Heart right ventricle (tissue), 16 donors: ENCODE measurements at regions not wholly inside any gene's neighbourhood (a gene's known extent, or its start where the extent isn't known, plus 50 kb on each side); places are given as distances from the start of the nearest gene placed in this dataset.

ENCODE experiments used
- ATAC-seq, 8 donors: fragments of 200-7000 bp; cut with Tn5 transposase; one replicate each; pipeline ENCODE4 v1.9.1; 2020; ENCODE audit warnings: mild to moderate bottlenecking in 8 of 8, moderate library complexity in 8 of 8, moderate number of reproducible peaks in 1 of 8
- DNase-seq, 2 donors: peaks; one replicate each; pipeline ENCODE4 v3.0.0-alpha.2; 2020
- H3K27ac ChIP-seq, 10 donors: fragments of 200-600 bp; sonication (generic) in 2 of 10; one replicate each; pipeline versions ENCODE4 v1.5.0 to v1.8.0; 2020 to 2022; ENCODE audit warnings: mild to moderate bottlenecking in 3 of 10
- H3K27me3 ChIP-seq, 7 donors: fragments of 200-600 bp; one replicate each; pipeline ENCODE4 v1.8.0; 2021 to 2022; ENCODE audit warnings: mild to moderate bottlenecking in 2 of 7
- H3K36me3 ChIP-seq, 9 donors: fragments of 200-600 bp; sonication (generic) in 1 of 9; one replicate each; pipeline versions ENCODE4 v1.5.0 to v1.8.0; 2020 to 2022; ENCODE audit warnings: mild to moderate bottlenecking in 2 of 9
- H3K4me1 ChIP-seq, 9 donors: fragments of 200-600 bp; sonication (generic) in 1 of 9; one replicate each; pipeline versions ENCODE4 v1.5.0 to v1.8.0; 2020 to 2022; ENCODE audit warnings: mild to moderate bottlenecking in 4 of 9
- H3K4me3 ChIP-seq, 10 donors: fragments of 200-600 bp; sonication (generic) in 2 of 10; one replicate each; pipeline versions ENCODE4 v1.5.0 to v1.8.0; 2020 to 2022; ENCODE audit warnings: mild to moderate bottlenecking in 7 of 10, moderate library complexity in 2 of 10
- H3K9me3 ChIP-seq, 11 donors: fragments of 200-600 bp in 10 of 11; sonication (generic) in 2 of 11; one replicate each; pipeline versions ENCODE4 v1.5.0 to v1.8.0; 2013 to 2022; ENCODE audit warnings: mild to moderate bottlenecking in 2 of 11, control low read depth in 1 of 11, moderate library complexity in 1 of 11
- WGBS, 2 donors: extraction: QIAGEN DNeasy Blood & Tissue Kit; methylation state at CpG; one replicate each; pipeline ENCODE4 v1.1.7; 2013; ENCODE audit warnings: inconsistent platforms in 1 of 2; 5-methylcytosine and 5-hydroxymethylcytosine counted together
- intact Hi-C, 10 donors: fragments of 100-400 bp; cut with DNase I; formaldehyde crosslinking; loops; one replicate each; pipeline versions ENCODE4 v1.11.1 to v1.14.2; 2022
- TF ChIP-seq, protein P1 (sequence below), 9 donors: fragments of 200-600 bp; sonication (generic) in 2 of 9; IDR thresholded peaks; one replicate each; pipeline versions ENCODE4 v1.5.0 to v1.8.0; 2021 to 2022; ENCODE audit warnings: antibody characterized with exemption in 9 of 9, mild to moderate bottlenecking in 5 of 9, moderate library complexity in 1 of 9
- donor health status: Arrhythmogenic right ventricular cardiomyopathy.
- donor health status: ischemic (EF 13 %, LVEDD 7.1; RV severe dilation, severe dysfunction).
- donor health status: healthy with polysubstance abuse.
- donor health status: DM: no; HTN: yes; CAD: no.
- donor health status: DM: no; HTN: no; CAD: no.
- donor health status: ischemic (EF 25% LVEDD 6.9; RV normal size, moderate dysfunction).
- donor health status: ischemic (EF 25% LVEDD 5.7; RV mildly dilated, moderate dysfunction).
- donor health status: healthy.
- donor health status: DM: yes; HTN: yes; CAD: no.
- donor health status: Ischemic cardiomyopathy.
- donor health status: ischemic (EF 35%, LVEDD 5.7; RV mildly dilated, moderate dysfunction).
- donor health status: nonischemic (EF 11% LVEDD 7.7; RV severe dilation, severe dysfunction).
- donor health status: DM: yes; HTN: yes; CAD: no.
- donor health status: PGD.
- donor health status: ischemic (EF 29% LVEDD 5.4; RV normal size, mild dysfunction).
- donor health status: nonischemic (EF 23%, LVEDD 6.1; RV moderate dilation, normal function).

DNA sequence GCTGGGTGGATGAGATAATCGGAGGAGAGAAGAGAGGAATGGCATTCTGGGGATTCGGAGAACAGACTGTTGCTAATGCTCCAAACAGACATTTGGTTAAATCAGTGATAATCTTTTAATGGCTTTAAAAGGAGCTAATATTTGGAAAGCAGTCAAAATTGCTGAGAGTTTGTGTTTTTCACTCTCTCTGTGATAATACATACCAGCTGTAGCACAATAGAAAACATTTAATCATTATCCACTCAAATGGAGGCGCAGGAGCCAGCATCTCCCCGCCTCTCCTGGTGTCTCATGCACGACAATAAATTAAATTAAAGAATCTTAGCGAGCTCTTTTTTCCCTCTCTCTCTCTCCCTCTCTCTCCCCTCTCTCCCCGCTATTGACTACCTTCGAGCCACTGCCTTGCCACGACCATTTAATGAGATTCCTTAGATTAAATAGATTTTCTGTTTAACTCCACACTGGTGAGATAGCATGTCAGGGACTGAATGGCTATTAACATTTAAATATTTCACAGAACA, 268.6 kb upstream of the MVB12B start:
- Histone ChIP-seq H3K27me3 (peaks cover 0 to 55% (median 48%) of the 10 kb centered on the region in 7 donors), H3K9me3 (no peaks in the 10 kb centered on the region), H3K27ac (no peak overlapping the region), H3K4me1 (no peaks in the 10 kb centered on the region), H3K36me3 (no peaks in the 10 kb centered on the region), H3K4me3 (no peak overlapping the region)
- WGBS, 2 donors = 55 to 64% methylated on average over 9 of the region's 9 CpGs
- TF ChIP-seq, protein P1, sequence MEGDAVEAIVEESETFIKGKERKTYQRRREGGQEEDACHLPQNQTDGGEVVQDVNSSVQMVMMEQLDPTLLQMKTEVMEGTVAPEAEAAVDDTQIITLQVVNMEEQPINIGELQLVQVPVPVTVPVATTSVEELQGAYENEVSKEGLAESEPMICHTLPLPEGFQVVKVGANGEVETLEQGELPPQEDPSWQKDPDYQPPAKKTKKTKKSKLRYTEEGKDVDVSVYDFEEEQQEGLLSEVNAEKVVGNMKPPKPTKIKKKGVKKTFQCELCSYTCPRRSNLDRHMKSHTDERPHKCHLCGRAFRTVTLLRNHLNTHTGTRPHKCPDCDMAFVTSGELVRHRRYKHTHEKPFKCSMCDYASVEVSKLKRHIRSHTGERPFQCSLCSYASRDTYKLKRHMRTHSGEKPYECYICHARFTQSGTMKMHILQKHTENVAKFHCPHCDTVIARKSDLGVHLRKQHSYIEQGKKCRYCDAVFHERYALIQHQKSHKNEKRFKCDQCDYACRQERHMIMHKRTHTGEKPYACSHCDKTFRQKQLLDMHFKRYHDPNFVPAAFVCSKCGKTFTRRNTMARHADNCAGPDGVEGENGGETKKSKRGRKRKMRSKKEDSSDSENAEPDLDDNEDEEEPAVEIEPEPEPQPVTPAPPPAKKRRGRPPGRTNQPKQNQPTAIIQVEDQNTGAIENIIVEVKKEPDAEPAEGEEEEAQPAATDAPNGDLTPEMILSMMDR (IDR thresholded peaks at IDR 0.05) = no peak
- intact Hi-C loops = no loop called here
- ATAC-seq (no peak), DNase-seq (no peak)

- DNase-seq = no peak
- TF ChIP-seq, protein P1 (IDR thresholded peaks at IDR 0.05) = no peak
- ATAC-seq = no peak
- no peak overlapping the region for H3K27ac ChIP-seq
- intact Hi-C loops = no loop called here
- H3K27me3 ChIP-seq = peaks cover 0 to 51% (median 46%) of the 10 kb centered on the region in 7 donors
- no peaks in the 10 kb centered on the region for H3K9me3 ChIP-seq
- no peaks in the 10 kb centered on the region for H3K36me3 ChIP-seq
- H3K4me1 ChIP-seq = no peaks in the 10 kb centered on the region
- H3K4me3 ChIP-seq = no peak overlapping the region
- WGBS, 2 donors = 70 to 80% methylated on average over 16 of the region's 16 CpGs
Observed at GRCh38 chr9:126058591-126058990, 268.0 kb upstream of the MVB12B start.

DNA sequence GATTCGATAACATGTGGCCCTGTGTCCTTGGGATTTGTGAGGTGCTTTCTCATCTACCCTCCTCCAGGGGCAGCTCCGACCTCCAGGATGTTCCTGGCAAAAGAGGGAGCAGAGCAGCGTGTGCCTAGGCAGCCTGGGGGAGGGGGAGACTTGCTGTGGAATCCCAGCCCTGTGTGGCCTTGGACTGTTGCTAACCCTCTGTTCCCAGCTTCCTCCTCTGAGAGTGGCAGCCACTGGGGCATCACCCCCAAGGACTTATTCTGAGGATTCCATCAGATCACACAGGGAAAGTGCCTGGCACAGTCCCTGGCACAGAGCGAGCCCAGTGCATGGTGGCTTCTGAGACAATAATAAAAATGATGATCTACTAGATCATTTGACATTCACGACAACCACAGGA, 265.1 kb upstream of the MVB12B start:
- DNase-seq (no peak), ATAC-seq (no peak)
- WGBS, 2 donors = 55 to 61% methylated on average over 5 of the region's 5 CpGs
- intact Hi-C loops = no loop called here
- Histone ChIP-seq H3K9me3 (no peaks in the 10 kb centered on the region), H3K36me3 (no peaks in the 10 kb centered on the region), H3K27me3 (peaks cover 0 to 44% (median 24%) of the 10 kb centered on the region in 7 donors), H3K4me3 (no peak overlapping the region), H3K27ac (no peak overlapping the region), H3K4me1 (no peaks in the 10 kb centered on the region)
- TF ChIP-seq, protein P1 (IDR thresholded peaks at IDR 0.05) = no peak

- no peak for DNase-seq
- no peaks in the 10 kb centered on the region for H3K4me1 ChIP-seq
- no peaks in the 10 kb centered on the region for H3K36me3 ChIP-seq
- WGBS, 2 donors = 89 to 92% methylated on average over 11 of the region's 11 CpGs
- ATAC-seq = no peak
- intact Hi-C loops = no loop called here
- H3K27me3 ChIP-seq = peaks cover 0 to 48% (median 30%) of the 10 kb centered on the region in 7 donors
- TF ChIP-seq, protein P1 (IDR thresholded peaks at IDR 0.05) = no peak
- H3K4me3 ChIP-seq = no peak overlapping the region
- no peaks in the 10 kb centered on the region for H3K9me3 ChIP-seq
- no peak overlapping the region for H3K27ac ChIP-seq
Observed at GRCh38 chr9:126062158-126062886, 264.3 kb upstream of the MVB12B start.
